Hepatocyte (in vitro differentiated cells): ENCODE measurements at regions not wholly inside any gene's neighbourhood (a gene's known extent, or its start where the extent isn't known, plus 50 kb on each side); places are given as distances from the start of the nearest gene placed in this dataset.

ENCODE experiments used
- DNase-seq: peaks from one replicate; pipeline ENCODE4 v3.0.0-alpha.2; 2016; ENCODE audit warnings: low spot score
- H2AFZ ChIP-seq: fragments of 200-600 bp; sonication (generic); 2 replicates; pipeline ENCODE4 v1.6.0; 2016; ENCODE audit warnings: antibody characterized with exemption, mild to moderate bottlenecking
- H3K27ac ChIP-seq: fragments of 200-600 bp; sonication (generic); 2 replicates; pipeline ENCODE4 v1.5.1; 2016; ENCODE audit warnings: mild to moderate bottlenecking
- H3K27me3 ChIP-seq: fragments of 200-600 bp; sonication (generic); 2 replicates; pipeline ENCODE4 v1.6.1; 2016
- H3K36me3 ChIP-seq: fragments of 200-600 bp; sonication (generic); replicated peaks from 2 replicates; pipeline ENCODE4 v1.5.1; 2016; ENCODE audit warnings: low read depth; ENCODE audit not compliant: insufficient read depth
- H3K4me1 ChIP-seq: fragments of 200-600 bp; sonication (generic); 2 replicates; pipeline ENCODE4 v1.5.1; 2016; ENCODE audit warnings: mild to moderate bottlenecking, moderate library complexity; ENCODE audit not compliant: insufficient read depth
- H3K4me2 ChIP-seq: fragments of 200-600 bp; sonication (generic); 2 replicates; pipeline ENCODE4 v1.6.0; 2016
- H3K4me3 ChIP-seq: fragments of 200-600 bp; sonication (generic); 2 replicates; pipeline ENCODE4 v1.5.1; 2016; ENCODE audit warnings: mild to moderate bottlenecking
- H3K79me2 ChIP-seq: fragments of 200-600 bp; sonication (generic); 2 replicates; pipeline ENCODE4 v1.6.0; 2017; ENCODE audit warnings: mild to moderate bottlenecking
- H3K9me2 ChIP-seq: fragments of 200-600 bp; sonication (generic); replicated peaks from 2 replicates; pipeline ENCODE4 v1.6.0; 2017; ENCODE audit warnings: mild to moderate bottlenecking; ENCODE audit not compliant: insufficient read depth
- H3K9me3 ChIP-seq: fragments of 200-600 bp; sonication (generic); 2 replicates; pipeline ENCODE4 v1.5.1; 2016; ENCODE audit warnings: low read depth, mild to moderate bottlenecking
- H4K20me1 ChIP-seq: fragments of 200-600 bp; sonication (generic); 2 replicates; pipeline ENCODE4 v1.6.0; 2016; ENCODE audit warnings: mild to moderate bottlenecking; ENCODE audit not compliant: insufficient read depth, poor library complexity, severe bottlenecking
- CTCF ChIP-seq: fragments of 200-600 bp; sonication (generic); IDR thresholded peaks from 2 replicates; pipeline ENCODE4 v1.5.1; 2016; ENCODE audit warnings: antibody characterized with exemption, mild to moderate bottlenecking; ENCODE audit not compliant: poor library complexity
- EZH2 ChIP-seq: fragments of 200-600 bp; sonication (generic); IDR thresholded peaks from 2 replicates; pipeline ENCODE4 v1.6.1; 2016; ENCODE audit warnings: antibody characterized with exemption, mild to moderate bottlenecking, borderline replicate concordance
- EZH2phosphoT487 ChIP-seq: fragments of 200-600 bp; sonication (generic); IDR thresholded peaks from one replicate; pipeline ENCODE4 v1.6.1; 2018; ENCODE audit warnings: antibody characterized with exemption, mild to moderate bottlenecking, low read depth, moderate library complexity; ENCODE audit not compliant: unreplicated experiment, severe bottlenecking
- WGBS: methylation state at CpG from one replicate; pipeline ENCODE4 v1.1.6; 2016; ENCODE audit warnings: low lambda C conversion rate; ENCODE audit errors: missing lambda C conversion rate; 5-methylcytosine and 5-hydroxymethylcytosine counted together

GRCh38 chr6:44653091-44653490 lies 265.6 kb downstream of the CDC5L start:
- H3K27ac ChIP-seq = no peak overlapping the region
- H4K20me1 ChIP-seq = no peaks in the 10 kb centered on the region
- no peaks in the 10 kb centered on the region for H3K9me2 ChIP-seq
- peaks cover 2% of the 10 kb centered on the region for H3K27me3 ChIP-seq
- H3K79me2 ChIP-seq = no peaks in the 10 kb centered on the region
- DNase-seq = no peak
- no peaks in the 10 kb centered on the region for H3K9me3 ChIP-seq
- 91% methylated on average over 3 of the region's 3 CpGs for WGBS
- no peak overlapping the region for H2AFZ ChIP-seq
- TF ChIP-seq EZH2 = no peak
- no peak for TF ChIP-seq CTCF
- TF ChIP-seq EZH2phosphoT487 = no peak
- H3K4me2 ChIP-seq = no peak overlapping the region
- no peaks in the 10 kb centered on the region for H3K36me3 ChIP-seq
- no peak overlapping the region for H3K4me3 ChIP-seq
- peaks cover 9% of the 10 kb centered on the region for H3K4me1 ChIP-seq

GRCh38 chr6:44653761-44654218 lies 266.3 kb downstream of the CDC5L start:
- Histone ChIP-seq H3K27ac (no peak overlapping the region), H2AFZ (no peak overlapping the region), H4K20me1 (no peaks in the 10 kb centered on the region), H3K4me3 (no peak overlapping the region), H3K4me2 (peak overlapping the region; percentile 37), H3K4me1 (peaks cover 9% of the 10 kb centered on the region), H3K9me3 (no peaks in the 10 kb centered on the region), H3K36me3 (no peaks in the 10 kb centered on the region), H3K9me2 (no peaks in the 10 kb centered on the region), H3K27me3 (peaks cover 2% of the 10 kb centered on the region), H3K79me2 (no peaks in the 10 kb centered on the region)
- 52% methylated on average over 10 of the region's 10 CpGs for WGBS
- DNase-seq = peak; percentile 29
- TF ChIP-seq EZH2 (no peak), CTCF (no peak)

- Histone ChIP-seq H2AFZ (no peak overlapping the region), H3K9me3 (no peaks in the 10 kb centered on the region), H3K4me1 (peaks cover 9% of the 10 kb centered on the region), H3K9me2 (no peaks in the 10 kb centered on the region), H3K27me3 (peaks cover 2% of the 10 kb centered on the region), H4K20me1 (no peaks in the 10 kb centered on the region), H3K36me3 (no peaks in the 10 kb centered on the region), H3K4me3 (no peak overlapping the region), H3K4me2 (peak overlapping the region; percentile 44), H3K27ac (peak overlapping the region; percentile 3), H3K79me2 (no peaks in the 10 kb centered on the region)
- DNase-seq = peak; percentile 86
- TF ChIP-seq CTCF (peak; percentile 98), EZH2 (no peak), EZH2phosphoT487 (no peak)
- 34% methylated on average over 26 of the region's 26 CpGs for WGBS
Observed at GRCh38 chr6:44655412-44656342, 268.2 kb downstream of the CDC5L start.
